OCI-LY3 (cell line): ENCODE measurements at regions not wholly inside any gene's neighbourhood (a gene's known extent, or its start where the extent isn't known, plus 50 kb on each side); places are given as distances from the start of the nearest gene placed in this dataset.

Experiments used
- EZH2phosphoT487 ChIP-seq: fragments of 200-600 bp; shearing (Covaris generic); IDR thresholded peaks from 2 replicates; pipeline ENCODE4 v1.6.1; 2018; ENCODE audit warnings: antibody characterized with exemption, mixed run types, low read depth
- TF ChIP-seq, protein P1 (sequence below): fragments of 200-600, 300-600 bp; sonication (generic); IDR thresholded peaks from 2 replicates; pipeline ENCODE4 v1.5.1; 2014; ENCODE audit warnings: antibody characterized with exemption, low read length, low read depth

DNA sequence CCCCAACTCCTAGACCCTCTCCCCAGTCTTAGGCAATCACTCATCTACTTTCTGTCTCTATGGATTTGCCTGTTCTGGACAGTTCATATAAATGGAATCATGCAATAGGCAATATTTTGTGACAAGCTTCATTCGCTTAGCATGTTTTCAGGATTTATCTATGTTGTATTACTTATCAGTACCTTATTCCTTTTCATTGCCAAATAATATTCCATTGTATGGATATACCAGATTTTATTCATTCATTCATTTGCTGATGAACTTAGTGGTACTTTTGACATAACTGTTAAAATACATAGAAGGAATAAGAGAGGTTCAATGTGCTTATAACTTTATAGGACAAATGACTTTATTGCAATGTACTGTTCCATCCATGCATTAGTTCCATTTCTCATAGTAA, 231.0 kb downstream of the SNX10 start:
- TF ChIP-seq, protein P1, sequence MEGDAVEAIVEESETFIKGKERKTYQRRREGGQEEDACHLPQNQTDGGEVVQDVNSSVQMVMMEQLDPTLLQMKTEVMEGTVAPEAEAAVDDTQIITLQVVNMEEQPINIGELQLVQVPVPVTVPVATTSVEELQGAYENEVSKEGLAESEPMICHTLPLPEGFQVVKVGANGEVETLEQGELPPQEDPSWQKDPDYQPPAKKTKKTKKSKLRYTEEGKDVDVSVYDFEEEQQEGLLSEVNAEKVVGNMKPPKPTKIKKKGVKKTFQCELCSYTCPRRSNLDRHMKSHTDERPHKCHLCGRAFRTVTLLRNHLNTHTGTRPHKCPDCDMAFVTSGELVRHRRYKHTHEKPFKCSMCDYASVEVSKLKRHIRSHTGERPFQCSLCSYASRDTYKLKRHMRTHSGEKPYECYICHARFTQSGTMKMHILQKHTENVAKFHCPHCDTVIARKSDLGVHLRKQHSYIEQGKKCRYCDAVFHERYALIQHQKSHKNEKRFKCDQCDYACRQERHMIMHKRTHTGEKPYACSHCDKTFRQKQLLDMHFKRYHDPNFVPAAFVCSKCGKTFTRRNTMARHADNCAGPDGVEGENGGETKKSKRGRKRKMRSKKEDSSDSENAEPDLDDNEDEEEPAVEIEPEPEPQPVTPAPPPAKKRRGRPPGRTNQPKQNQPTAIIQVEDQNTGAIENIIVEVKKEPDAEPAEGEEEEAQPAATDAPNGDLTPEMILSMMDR, result no peak
- TF ChIP-seq EZH2phosphoT487, result no peak
